Activated CD4-positive, alpha-beta T cell treated with anti-CD3 and anti-CD28 coated beads, Interleukin-2, amount 50 U/mL, for 48 hours (primary cell): ENCODE measurements at regions not wholly inside any gene's neighbourhood (a gene's known extent, or its start where the extent isn't known, plus 50 kb on each side); places are given as distances from the start of the nearest gene placed in this dataset.

ENCODE experiments used
- DNase-seq, 2 experiments: peaks; one replicate each; pipeline ENCODE4 v3.0.0-alpha.2; 2020

DNA sequence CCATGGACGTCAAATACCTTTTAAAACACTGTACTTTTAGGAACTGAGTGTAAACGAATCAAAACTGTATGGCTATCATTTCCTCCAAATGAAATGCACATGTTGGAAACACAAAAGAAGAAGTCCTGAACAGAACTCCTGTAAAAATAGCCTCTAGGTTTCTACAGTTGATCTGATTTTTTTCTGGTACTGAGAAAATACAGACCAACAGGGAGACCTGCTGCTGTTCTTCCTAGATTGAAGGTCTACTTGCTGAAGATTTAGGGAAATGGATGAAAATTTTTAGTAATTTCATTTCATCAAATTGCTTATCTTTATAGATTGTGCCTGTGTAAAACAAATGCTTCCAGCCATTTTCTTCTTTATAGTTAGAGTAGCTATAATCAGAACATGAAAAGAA, 520.4 kb downstream of the SLITRK6 start:
- no peak for DNase-seq

DNA sequence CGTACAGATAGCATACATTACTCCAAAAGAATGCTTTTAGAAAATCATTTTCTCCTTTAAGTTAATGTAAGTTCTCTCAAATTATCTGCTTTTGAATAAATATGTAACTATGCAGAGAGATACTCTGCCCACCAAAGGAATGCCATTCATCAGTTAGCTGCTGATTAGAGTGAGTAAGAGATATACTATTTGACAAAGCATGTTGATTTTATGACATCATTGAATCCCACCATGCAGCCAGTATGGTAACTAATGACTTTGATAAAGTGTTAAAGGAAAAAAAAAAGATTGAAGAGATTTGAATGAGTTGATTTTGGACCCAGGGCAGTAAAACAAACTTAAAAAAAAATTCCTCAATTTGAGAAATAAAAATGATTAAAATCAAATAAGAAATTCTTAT, 521.5 kb downstream of the SLITRK6 start:
- no peak for DNase-seq

DNA sequence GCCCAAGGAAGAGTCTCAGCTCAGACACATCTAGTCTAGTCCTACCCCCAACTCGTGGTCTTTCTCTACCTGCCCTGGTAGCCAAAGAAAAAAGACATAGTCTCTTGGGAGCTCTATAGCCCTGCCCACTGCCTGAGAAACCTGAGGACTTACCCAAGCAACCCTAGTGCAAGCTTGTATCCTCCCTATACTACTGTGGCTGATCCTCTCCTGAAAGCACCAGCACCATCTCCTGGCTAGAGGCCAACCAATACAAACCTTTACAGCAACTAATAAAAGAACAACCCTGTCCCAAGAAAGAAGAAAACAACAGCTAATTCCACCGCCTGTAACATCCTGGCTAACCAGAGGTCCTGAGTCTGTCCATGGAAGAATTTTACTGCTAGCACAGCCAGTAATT, 532.4 kb downstream of the SLITRK6 start:
- no peak for DNase-seq

DNA sequence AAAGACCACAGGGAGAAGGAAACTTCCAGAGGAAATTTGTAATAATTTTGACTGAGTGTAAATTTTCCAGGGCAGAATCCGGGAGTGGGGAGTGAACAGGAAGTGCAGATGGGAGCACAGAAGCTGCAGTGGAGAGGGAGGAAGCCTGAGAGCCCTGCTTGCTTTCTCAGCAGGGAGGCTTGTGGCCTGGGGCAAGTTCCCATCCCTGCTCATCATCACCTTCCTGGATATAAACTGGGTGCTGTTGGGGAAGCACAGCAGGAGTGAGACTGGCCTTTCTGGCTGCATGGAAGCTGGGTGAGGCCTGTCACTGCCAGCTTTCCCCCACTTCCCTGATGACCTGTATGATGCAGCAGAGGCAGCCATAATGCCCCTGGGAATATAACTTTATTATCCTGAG, 532.9 kb downstream of the SLITRK6 start:
- no peak for DNase-seq

DNA sequence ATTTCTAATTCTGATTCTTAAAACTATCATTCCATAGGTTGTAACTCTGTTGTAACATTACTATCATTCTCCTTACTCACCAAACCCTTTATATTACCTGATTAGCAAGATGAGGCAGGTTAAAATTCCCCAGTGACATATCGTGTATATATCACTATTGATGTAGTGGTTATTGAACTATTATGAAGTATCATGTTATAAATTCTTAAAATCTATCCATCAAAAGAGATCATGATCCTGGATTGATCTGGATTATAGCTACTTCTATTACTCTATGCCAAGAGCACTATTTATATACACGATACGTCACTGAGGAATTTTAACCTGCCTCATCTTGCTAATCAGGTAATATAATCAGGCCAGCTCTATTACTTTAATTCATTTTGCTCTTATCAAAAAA, 533.9 kb downstream of the SLITRK6 start:
- no peak for DNase-seq

DNA sequence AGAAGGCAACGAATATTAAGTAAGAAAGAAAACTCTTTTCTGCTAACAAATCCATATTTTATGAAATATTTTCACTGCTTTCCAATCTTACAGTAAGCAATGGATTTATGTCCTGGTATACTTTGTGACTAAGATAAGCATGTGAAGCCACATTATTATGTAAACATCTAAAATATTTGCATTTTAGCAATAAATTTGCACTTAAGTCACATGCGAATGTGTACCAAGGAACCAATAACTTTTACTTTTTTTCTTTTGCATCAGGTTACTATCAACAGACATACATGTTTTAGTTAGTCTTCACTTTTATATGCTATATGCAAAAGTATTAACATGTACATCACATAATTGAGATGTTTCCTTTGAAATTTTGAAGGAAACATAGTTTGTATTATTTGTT, 536.7 kb downstream of the SLITRK6 start:
- DNase-seq = no peak

DNA sequence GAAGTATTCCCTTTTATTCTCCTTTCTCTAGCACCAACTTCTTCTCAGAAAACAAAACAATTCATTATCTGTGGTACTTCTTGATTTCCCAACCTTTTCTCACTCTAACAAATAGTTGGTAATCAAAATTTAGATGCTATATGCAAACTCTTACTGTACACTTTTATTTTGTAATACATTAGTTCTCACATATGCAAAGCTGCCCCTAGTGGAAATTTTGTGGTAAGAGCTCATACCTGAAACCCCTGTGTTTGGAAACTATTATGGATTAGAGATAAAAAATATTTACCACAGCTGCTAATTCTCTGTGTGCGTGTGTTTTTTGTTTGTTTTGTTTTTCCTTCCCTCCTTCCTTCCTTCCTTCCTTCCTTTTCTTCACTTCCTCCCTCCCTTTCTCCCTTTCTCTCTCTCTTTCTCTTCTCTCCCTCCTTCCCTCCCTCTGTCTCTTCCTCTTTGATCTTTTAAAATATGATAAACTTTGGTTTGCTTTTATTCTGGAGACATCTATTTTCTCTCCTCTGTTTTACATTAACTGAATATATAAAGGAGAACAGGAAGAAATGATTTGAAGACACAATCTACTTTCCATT, 537.4 kb downstream of the SLITRK6 start:
- no peak for DNase-seq

DNA sequence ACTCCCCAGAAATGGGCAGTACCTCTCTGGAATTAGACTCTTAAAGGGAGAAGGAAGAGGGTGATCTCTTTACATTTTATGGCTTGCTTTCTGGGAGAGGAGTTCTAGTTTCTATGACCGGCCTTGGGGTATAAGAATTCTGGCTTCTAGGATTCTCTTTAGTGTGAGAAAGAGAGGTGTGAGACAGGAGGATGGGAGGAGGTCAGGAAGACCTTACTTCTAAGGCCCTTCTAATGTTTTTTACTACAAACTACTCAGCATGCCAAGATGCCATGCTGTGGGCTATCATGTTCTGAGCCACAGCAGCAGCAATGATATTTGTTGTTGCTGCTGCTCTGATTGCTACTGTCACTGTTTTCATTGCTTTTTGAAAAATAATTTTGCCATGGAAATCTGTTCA, 538.3 kb downstream of the SLITRK6 start:
- DNase-seq = no peak

DNA sequence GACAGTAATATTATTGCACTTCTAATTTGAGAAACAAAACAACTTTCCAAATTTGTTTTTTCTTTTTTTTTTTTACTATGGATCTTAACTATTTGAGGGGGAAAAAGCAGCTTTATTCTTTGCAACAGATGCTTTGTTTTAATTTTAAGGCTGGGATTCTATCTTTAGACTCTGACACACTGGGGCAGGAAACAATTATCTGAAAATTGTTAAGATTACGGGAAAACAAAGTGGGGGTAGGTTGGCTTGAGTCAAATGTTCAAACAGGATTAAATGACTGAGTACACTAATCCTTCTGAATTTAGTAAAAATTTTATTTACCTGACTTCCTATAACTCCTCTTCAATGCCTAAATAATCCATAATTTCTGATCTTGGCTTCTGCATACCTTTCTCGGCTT, 543.2 kb downstream of the SLITRK6 start:
- no peak for DNase-seq

DNA sequence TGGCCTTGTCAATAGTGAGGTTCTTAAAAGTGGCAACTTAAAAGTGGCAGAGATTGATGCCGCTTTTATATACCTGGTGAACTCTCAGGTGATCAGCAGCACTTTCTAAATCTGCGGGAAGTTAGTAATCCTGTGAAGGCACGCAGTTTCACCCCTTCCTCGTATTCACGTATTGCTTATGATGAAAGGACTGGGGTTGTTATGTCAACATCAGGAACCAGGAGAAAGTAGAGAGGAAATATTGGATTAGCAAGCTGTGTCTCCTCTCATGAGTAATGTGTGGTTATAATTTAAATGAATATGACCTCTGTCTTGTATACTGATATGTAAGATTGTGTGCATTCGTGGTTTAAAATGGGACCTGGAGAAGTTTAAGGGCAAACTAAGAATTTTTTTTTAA, 544.6 kb downstream of the SLITRK6 start:
- no peak for DNase-seq

DNA sequence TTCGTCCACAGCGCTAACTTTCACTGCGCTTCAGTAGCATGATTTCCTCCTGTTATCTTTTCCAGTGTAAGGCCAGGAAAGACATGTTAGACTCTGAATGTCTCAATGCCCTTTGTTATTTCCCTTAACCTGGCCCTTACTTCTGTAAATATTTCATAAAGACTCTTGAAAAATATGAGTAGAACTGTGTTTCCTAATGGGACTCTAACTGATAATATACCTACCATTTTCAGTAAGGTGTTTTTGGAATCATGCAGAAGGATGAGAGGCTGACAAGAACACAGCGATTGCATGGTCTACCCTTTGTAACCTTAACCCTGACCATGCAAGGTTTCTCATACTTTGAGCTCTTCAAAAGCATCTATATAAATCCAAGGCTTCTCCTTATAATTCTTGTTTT, 550.1 kb downstream of the SLITRK6 start:
- DNase-seq = no peak

DNA sequence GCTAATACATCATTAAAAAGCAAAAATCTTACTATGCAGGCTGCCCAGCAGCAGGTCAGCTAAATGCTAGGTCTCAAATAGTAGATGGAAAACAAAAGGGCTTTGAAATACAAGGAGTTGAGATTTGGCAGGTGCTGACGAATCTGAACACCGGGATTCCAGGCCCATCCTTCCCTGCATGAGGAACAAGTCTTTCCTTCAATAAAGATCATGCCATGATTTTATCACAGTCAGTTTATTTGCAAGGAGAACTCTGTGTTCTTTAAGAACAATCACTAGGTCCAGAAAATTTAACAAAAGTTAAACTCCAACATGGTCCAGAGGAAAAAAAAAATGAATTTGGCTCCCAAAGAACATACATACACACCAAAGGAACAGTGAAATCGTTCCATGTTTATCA, 551.4 kb downstream of the SLITRK6 start:
- no peak for DNase-seq

DNA sequence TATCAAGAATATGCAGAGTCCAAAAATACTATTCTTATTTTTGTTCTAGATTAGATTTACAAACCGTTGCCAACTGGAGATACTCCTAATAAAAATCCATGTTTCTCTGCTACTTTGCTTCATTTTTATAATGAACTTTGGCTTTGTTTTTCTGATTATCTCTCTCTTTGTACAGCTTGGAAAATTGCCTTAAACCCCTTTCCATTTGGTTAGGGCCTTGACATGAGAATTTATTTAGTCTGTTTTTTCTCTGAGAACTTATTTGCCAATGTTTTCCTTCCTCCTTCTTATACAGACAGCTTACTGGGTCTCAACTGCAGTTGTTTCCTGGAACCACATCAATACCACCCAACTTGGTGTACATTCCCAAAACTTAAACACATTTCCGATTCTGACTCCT, 555.4 kb downstream of the SLITRK6 start:
- DNase-seq = no peak

DNA sequence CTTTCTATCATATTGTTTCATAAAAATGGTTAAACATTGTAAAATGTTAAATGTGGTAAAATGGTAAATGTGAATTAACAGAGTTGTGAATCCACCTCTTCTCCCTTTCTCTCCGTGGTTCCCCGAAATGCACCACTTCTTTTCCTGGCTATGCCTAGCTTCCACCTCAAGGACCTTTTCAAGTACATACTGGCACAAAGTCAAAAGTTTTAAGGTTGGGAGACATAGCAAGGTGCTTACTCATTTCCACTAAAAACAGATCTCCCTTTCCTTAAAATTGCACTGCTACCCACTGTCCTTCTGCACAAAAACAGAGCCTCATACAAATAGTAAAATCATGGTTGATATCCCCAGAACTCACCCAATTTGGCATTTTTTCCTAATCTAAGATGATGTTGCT, 558.2 kb downstream of the SLITRK6 start:
- DNase-seq = no peak

DNA sequence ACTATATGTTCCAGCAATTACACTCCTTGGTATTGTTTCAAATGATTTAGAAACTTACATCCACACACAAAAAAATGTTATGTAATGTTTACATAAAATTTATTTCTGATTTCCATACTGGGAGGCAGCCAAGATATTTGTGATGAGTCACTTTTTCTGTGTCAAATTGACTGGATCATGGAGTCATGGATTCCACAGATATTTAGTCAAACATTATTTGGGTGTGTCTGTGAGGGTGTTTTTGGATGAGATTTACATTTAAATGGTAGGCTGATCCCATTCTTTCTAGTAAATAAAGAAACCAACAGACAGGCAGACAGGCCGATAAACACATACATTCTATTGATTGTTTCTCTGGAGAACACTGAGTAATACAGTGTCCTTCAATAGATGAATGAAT, 562.8 kb downstream of the SLITRK6 start:
- DNase-seq = no peak

DNA sequence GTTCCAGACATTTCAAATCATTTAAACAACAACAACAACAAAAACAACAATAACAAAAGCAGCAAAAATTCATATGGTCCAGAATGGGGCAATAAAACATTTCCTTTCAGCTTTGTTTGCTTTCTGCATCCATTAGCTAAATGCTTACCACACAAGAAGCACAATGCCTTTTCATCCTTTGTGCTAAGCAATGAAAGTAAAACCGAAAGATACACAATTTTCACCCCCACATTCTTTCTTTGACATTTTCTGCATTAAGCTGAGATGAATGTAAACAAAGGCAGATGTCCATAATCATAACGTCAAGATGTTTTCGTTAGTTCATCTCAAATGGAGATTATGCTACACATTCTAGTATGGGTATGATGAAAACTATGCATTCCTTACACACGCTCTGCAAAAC, 568.5 kb downstream of the SLITRK6 start:
- DNase-seq = no peak

DNA sequence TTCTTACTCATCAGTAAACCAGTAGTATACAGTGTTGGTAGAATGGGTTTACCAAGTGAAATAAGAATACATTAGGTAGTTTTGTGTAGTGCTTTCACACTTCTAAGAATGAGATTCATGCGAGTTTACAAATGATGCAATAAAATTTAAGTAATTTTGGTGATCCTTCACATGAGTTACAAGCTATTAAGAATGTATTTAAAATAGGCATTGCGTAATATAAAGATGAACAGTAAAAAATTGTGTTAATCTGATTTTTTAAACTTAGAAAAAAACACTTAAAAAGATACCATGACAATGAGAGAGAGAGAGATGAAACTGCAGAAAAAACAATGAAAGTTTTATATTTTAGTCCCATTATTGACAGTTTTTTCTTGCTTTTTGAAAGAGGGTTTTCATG, 570.5 kb downstream of the SLITRK6 start:
- no peak for DNase-seq

DNA sequence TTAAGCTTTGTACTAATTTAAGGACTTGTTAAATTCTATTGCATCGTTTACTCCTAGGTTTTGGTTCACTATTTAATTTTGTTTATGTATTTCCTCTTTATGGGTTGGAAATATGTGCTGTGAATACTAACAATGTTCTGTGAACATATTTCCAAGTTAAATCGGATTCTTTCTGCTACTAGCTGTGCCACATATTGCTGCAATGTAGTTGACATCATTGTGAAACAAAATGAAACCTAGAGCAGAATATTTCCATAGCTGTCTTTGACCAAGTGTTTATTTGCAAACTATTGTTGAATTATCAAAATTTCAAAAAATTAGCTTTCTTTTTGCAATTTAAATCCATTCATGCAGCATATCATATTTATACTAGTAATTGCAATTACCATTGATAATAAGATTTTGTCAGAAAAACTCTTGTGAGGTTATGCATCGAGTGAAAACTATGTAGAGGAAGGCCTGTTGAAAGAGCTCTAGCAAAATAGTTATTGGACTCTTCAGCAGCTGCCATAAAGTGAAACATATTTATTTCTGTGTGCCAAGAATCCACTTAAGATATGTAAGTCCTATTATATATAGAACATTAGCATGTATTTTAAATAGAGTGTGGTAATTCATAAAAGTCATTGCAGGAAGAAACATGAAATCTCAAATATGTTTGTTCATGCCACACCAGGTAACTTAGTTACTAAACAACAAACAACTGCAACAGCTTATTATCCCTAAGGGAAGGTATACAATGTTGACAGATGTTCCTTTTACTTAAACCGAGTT, 575.1 kb downstream of the SLITRK6 start:
- DNase-seq = no peak

DNA sequence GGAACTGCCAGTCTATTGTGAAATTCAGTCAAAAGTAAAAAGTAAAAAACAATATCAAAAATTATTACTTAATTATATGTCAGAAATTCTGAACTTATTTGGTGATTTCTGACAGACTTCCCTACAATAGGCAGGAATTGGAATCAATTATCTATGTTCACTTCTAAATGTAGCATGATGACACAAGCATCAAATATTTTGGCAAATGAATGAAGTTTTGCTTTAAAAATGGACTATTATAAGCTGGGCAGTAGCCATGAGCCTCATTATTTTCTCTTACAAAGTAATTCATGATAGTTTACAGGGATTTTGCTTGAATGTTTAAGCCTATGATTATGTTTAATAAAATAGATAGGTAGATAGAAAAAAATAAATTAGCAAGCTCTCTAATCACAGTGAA, 582.6 kb downstream of the SLITRK6 start:
- no peak for DNase-seq

DNA sequence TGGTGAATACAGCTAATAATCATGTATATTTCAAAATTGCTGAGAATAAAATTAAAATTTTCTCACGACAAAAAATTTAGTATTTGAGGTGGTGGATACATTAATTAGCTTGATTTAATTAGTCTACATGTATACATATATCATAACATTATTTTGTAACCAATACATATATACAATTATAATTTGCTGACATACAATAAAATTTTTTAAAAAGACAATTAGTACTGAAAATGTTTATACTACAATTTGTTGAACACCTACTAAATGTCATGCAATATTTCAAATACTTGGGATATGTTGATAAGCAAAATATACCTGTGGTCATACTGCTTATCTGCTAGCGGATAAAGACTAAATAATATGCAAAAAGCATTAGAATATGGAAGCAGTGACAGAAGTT, 586.5 kb downstream of the SLITRK6 start:
- no peak for DNase-seq

DNA sequence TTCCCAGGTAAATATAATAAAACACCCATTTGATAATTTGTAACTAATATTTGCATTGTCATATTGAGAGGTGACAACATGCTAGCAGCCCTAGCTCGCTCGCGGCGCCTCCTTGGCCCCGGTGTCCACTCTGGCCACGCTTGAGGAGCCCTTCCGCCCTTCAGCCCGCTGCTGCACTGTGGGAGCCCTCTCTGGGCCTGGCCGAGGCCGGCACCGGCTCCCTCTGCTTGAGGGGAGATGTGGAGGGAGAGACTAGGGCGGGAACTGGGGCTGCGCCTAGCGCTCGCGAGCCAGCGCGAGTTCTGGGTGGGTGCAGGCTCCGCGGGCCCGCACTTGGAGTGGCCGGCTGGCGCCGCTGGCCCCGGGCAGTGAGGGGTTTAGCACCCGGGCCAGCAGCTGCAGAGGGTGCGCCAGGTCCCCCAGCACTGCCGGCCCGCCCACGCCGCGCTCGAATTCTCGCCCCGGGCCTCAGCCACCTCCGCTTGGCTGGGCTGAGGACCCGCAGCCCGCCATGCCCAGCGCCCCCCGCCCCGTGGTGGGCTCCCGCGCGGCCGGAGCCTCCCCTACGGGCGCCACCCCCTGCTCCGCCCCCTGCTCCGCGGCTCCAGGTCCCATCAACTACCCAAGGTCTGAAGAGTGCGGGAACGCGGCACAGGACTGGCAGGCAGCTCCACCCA, 594.4 kb downstream of the SLITRK6 start:
- no peak for DNase-seq

DNA sequence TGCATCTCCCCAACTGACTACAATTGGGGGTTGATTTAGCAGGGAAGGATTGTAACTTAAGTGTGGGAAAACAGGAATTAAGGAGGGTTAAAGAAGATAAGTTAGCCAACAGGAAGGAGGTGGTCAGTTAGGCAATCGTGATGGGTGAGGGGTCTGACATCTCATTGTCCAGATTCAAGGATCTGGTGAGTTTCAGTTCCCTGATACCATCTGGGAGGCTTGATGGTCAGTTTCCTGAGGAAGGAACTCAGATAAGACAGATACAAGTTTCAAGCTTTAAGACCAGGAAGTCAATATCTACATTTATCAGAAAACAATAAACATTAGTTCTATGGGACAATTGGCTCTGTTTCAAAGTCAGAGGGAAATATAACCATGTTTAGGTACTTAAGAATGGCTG, 601.8 kb downstream of the SLITRK6 start:
- no peak for DNase-seq

DNA sequence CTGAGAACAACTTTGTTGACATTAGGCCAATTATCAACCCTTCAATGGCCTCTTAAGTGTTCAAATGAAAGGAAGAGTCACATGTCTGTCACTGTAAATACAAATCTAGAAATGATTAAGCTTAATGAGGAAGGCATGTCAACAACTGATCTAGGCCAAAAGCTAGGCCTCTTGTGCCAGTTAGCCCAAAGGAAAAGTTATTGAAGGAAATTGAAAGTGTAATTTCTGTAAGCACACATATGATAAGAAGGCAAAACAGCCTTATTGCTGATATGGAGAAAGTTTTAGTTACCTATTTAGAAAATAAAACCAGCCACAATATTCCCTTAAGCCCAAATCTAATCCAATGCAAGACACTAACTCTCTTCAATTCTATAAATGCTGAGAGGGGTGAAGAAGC, 604.7 kb downstream of the SLITRK6 start:
- no peak for DNase-seq

DNA sequence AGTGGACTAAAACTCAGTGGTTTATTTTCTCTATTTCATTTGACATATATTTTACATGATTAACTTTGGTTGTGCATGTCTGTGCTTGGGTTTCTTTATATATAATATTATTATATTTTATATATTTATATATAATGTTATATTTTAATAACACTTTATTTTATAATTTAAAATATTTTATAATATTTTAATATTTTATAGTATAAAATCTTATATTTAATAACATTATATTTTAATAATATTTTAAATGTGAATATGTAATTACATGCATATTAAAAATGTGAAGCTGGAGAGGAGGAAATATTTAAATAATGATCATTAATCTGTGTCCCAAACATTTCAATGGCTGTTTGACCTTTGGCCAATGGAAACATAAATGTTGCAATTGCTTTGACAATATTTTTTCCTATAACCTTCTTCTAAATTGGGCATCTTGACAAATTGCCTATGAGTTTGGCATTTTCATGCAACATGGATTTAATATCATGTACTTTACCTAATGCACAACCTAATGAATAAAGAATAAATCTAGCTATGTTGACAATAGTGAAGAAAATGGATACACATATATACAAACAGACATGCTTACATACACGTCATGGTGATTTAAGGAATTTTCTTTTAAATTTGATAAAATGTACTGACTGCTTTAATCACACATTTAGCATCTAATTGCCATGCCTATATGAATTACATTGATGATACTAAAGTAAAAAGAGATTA, 607.1 kb downstream of the SLITRK6 start:
- DNase-seq = no peak
